ENCODE measurements at regions not wholly inside any gene's neighbourhood (a gene's known extent, or its start where the extent isn't known, plus 50 kb on each side); places are given as distances from the start of the nearest gene placed in this dataset.

DNA sequence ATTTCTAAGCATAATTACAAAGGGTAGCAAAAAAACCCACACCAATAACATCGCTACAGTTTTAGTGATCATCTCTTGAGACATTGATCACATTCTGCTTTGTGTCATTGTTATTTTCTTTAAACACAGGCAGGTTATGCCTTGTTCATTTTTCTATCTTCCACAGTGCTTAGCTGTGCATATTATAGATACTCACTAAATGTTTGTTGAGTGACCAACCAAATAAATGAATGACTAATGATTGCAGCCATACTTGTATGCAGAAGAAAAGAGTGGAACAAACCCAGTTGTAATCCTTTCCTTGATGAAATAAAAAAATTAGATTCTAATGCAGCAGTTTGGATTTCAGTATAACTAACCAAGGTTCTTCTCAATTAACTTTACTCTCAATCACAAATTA, 81.0 kb upstream of the RASSF8 start:
- Histone ChIP-seq H3K79me2 (ENCODE audit: control insufficient read depth, insufficient read depth, low read length) (no peaks in the 10 kb centered on the region), H2AFZ (ENCODE audit: control insufficient read depth, low read length) (no peak overlapping the region), H3K9ac (ENCODE audit: control insufficient read depth, extremely low read depth, insufficient read depth, low read length) (no peak overlapping the region), H4K20me1 (ENCODE audit: control insufficient read depth, extremely low read depth, insufficient read depth, low read length) (no peaks in the 10 kb centered on the region), H3K4me3 (ENCODE audit: control insufficient read depth in 2 of 3, extremely low read depth in 1 of 3, insufficient read depth in 2 of 3, low read depth in 1 of 3, low read length in 3 of 3) (no peak overlapping the region), H3K27me3 (ENCODE audit: control insufficient read depth, extremely low read depth, insufficient read depth, low read length) (no peaks in the 10 kb centered on the region), H3K4me1 (ENCODE audit: control insufficient read depth, extremely low read depth, insufficient read depth, low read length) (no peaks in the 10 kb centered on the region), H3K27ac (ENCODE audit: control insufficient read depth, insufficient read depth, low read length) (no peak overlapping the region), H3K9me1 (ENCODE audit: control insufficient read depth, extremely low read depth, insufficient read depth, low read length) (no peaks in the 10 kb centered on the region), H3K9me3 (ENCODE audit: control insufficient read depth, low read depth, low read length) (no peaks in the 10 kb centered on the region), H3K36me3 (ENCODE audit: control insufficient read depth in 2 of 2, extremely low read depth in 1 of 2, insufficient read depth in 2 of 2, low read length in 2 of 2) (no peaks in the 10 kb centered on the region), H3K4me2 (ENCODE audit: control insufficient read depth, extremely low read depth, insufficient read depth, low read depth, low read length) (no peak overlapping the region)
- no peak for DNase-seq (ENCODE audit: low read depth, low spot score)
- TF ChIP-seq, protein P1, sequence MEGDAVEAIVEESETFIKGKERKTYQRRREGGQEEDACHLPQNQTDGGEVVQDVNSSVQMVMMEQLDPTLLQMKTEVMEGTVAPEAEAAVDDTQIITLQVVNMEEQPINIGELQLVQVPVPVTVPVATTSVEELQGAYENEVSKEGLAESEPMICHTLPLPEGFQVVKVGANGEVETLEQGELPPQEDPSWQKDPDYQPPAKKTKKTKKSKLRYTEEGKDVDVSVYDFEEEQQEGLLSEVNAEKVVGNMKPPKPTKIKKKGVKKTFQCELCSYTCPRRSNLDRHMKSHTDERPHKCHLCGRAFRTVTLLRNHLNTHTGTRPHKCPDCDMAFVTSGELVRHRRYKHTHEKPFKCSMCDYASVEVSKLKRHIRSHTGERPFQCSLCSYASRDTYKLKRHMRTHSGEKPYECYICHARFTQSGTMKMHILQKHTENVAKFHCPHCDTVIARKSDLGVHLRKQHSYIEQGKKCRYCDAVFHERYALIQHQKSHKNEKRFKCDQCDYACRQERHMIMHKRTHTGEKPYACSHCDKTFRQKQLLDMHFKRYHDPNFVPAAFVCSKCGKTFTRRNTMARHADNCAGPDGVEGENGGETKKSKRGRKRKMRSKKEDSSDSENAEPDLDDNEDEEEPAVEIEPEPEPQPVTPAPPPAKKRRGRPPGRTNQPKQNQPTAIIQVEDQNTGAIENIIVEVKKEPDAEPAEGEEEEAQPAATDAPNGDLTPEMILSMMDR (optimal IDR thresholded peaks at IDR 0.05 in 1 of 3, IDR thresholded peaks at IDR 0.05 in 1 of 3, conservative IDR thresholded peaks at IDR 0.05 in 1 of 3; ENCODE audit: extremely low read depth in 1 of 3, insufficient read depth in 2 of 3, low read length in 3 of 3) = no peak
- no peak for TF ChIP-seq EZH2 (IDR thresholded peaks at IDR 0.05; ENCODE audit: low read length)
- peak; percentile 56 for FAIRE-seq
- dilution Hi-C loops (cut with MboI; ENCODE audit: extremely low pct_ligation_motif_present, low sequenced_read_pairs) = no loop called here

DNA sequence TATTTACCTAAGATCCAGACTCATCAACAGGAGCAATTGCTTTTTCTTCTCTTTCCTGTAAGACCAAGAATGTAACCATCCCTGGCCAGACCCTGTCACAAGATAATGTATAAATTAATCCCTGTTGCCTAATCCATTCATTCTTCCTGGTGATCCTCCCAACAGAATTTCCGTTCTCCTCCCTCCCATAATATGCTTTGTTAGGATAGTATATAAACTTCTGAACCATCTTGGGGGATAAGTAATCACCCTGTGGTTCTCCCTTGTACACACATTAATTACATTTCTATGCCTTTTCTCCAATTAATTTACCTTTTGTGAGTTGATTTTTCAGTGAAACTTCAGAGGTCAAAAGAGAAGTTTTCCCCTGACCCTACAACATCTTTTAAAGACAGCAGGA, 76.2 kb upstream of the RASSF8 start:
- Histone ChIP-seq H3K4me1 (ENCODE audit: control insufficient read depth, extremely low read depth, insufficient read depth, low read length) (no peaks in the 10 kb centered on the region), H2AFZ (ENCODE audit: control insufficient read depth, low read length) (no peak overlapping the region), H3K9me1 (ENCODE audit: control insufficient read depth, extremely low read depth, insufficient read depth, low read length) (no peaks in the 10 kb centered on the region), H3K27ac (ENCODE audit: control insufficient read depth, insufficient read depth, low read length) (no peak overlapping the region), H3K36me3 (ENCODE audit: control insufficient read depth in 2 of 2, extremely low read depth in 1 of 2, insufficient read depth in 2 of 2, low read length in 2 of 2) (no peaks in the 10 kb centered on the region), H3K79me2 (ENCODE audit: control insufficient read depth, insufficient read depth, low read length) (no peaks in the 10 kb centered on the region), H3K9me3 (ENCODE audit: control insufficient read depth, low read depth, low read length) (no peaks in the 10 kb centered on the region), H4K20me1 (ENCODE audit: control insufficient read depth, extremely low read depth, insufficient read depth, low read length) (no peaks in the 10 kb centered on the region), H3K27me3 (ENCODE audit: control insufficient read depth, extremely low read depth, insufficient read depth, low read length) (no peaks in the 10 kb centered on the region), H3K9ac (ENCODE audit: control insufficient read depth, extremely low read depth, insufficient read depth, low read length) (no peak overlapping the region), H3K4me3 (ENCODE audit: control insufficient read depth in 2 of 3, extremely low read depth in 1 of 3, insufficient read depth in 2 of 3, low read depth in 1 of 3, low read length in 3 of 3) (no peak overlapping the region), H3K4me2 (ENCODE audit: control insufficient read depth, extremely low read depth, insufficient read depth, low read depth, low read length) (no peak overlapping the region)
- DNase-seq (ENCODE audit: low read depth, low spot score) (no peak), FAIRE-seq (no peak)
- TF ChIP-seq EZH2 (IDR thresholded peaks at IDR 0.05; ENCODE audit: low read length) = no peak
- TF ChIP-seq, protein P1 (optimal IDR thresholded peaks at IDR 0.05 in 1 of 3, IDR thresholded peaks at IDR 0.05 in 1 of 3, conservative IDR thresholded peaks at IDR 0.05 in 1 of 3; ENCODE audit: extremely low read depth in 1 of 3, insufficient read depth in 2 of 3, low read length in 3 of 3) = no peak
- dilution Hi-C loops (cut with MboI; ENCODE audit: extremely low pct_ligation_motif_present, low sequenced_read_pairs) = no loop called here
